ENCODE measurements at regions not wholly inside any gene's neighbourhood (a gene's known extent, or its start where the extent isn't known, plus 50 kb on each side); places are given as distances from the start of the nearest gene placed in this dataset.

GRCh38 chr17:33980193-33980592, 274.9 kb upstream of the CCL2 start:
- no peak for TF ChIP-seq CTCF (IDR thresholded peaks at IDR 0.05; ENCODE audit: unreplicated experiment)
- Mint-ChIP-seq H3K27me3 (ENCODE audit: low read depth) (peaks cover 4% of the 10 kb centered on the region), H3K9me3 (no peaks in the 10 kb centered on the region), H3K4me3 (no peak overlapping the region), H3K36me3 (no peaks in the 10 kb centered on the region), H3K27ac (no peak overlapping the region), H3K4me1 (no peaks in the 10 kb centered on the region)
- DNase-seq (ENCODE audit: low spot score in 2 of 2, unreplicated experiment in 2 of 2) = no peak

DNA sequence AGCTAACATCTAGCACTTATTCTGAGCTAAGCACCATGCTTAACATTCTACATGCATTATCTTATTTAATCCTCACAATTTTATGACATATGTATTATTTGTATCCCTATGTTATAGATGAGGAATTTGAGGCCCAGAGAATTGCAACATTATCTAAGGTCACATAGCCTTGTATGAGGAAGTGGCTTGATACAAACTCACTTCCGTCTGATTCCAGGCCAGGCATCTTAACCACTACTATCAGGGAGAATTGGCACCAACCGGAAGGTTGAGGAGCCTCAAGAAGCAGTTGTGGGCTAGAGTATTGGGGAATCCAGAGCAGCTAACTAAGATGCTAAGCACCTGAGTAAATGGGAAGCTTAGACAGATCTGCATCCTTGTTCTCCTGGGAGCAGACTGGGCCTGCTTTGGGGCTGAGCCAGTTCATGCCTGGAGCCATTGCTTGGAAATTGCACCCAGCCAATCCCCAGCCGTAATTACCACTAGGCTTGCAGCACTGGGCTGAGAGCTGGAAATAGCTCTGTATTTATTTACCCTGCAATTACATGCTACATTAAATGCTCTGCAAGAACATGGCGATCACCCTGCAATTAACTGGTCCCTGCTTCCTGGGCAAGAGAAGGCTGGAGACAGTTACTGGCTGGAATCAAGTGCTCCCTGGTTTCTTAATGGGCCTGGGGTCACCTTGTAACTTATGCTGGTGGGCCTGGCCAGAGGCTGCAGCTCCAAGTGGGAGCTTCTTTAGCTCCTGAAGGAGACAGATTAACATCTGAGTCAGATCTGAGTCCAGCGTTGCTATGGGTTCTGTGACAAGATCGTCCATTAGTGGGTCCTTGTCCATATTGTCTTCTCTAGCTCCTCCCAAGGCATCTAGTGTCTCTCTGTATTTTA, 273.1 kb upstream of the CCL2 start:
- Mint-ChIP-seq H3K36me3 (no peaks in the 10 kb centered on the region), H3K27me3 (ENCODE audit: low read depth) (no peaks in the 10 kb centered on the region), H3K9me3 (no peaks in the 10 kb centered on the region), H3K4me1 (no peaks in the 10 kb centered on the region), H3K27ac (no peak overlapping the region), H3K4me3 (no peak overlapping the region)
- no peak for DNase-seq (ENCODE audit: low spot score in 2 of 2, unreplicated experiment in 2 of 2)
- no peak for TF ChIP-seq CTCF (IDR thresholded peaks at IDR 0.05; ENCODE audit: unreplicated experiment)

DNA sequence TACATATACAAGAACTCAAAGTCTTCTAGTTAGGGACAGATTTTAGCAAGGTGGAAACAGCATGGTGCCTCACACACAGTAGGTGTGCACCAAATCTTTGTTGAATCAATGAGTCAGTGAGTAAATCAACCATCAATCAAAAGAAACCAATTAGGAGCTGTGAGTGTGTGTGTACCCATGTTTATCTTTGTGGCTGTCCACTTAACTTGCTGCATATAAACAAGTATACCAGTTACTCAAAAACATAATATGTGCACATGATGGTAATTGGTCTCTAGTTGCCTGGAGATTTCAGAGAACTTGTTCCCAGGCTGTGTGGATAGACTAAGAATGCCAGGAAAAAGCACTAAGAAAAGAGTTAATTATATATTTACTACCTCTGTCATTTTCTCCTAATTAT, 272.2 kb upstream of the CCL2 start:
- Mint-ChIP-seq H3K9me3 (no peaks in the 10 kb centered on the region), H3K27me3 (ENCODE audit: low read depth) (no peaks in the 10 kb centered on the region), H3K4me3 (no peak overlapping the region), H3K27ac (no peak overlapping the region), H3K4me1 (no peaks in the 10 kb centered on the region), H3K36me3 (no peaks in the 10 kb centered on the region)
- no peak for TF ChIP-seq CTCF (IDR thresholded peaks at IDR 0.05; ENCODE audit: unreplicated experiment)
- no peak for DNase-seq (ENCODE audit: low spot score in 2 of 2, unreplicated experiment in 2 of 2)

DNA sequence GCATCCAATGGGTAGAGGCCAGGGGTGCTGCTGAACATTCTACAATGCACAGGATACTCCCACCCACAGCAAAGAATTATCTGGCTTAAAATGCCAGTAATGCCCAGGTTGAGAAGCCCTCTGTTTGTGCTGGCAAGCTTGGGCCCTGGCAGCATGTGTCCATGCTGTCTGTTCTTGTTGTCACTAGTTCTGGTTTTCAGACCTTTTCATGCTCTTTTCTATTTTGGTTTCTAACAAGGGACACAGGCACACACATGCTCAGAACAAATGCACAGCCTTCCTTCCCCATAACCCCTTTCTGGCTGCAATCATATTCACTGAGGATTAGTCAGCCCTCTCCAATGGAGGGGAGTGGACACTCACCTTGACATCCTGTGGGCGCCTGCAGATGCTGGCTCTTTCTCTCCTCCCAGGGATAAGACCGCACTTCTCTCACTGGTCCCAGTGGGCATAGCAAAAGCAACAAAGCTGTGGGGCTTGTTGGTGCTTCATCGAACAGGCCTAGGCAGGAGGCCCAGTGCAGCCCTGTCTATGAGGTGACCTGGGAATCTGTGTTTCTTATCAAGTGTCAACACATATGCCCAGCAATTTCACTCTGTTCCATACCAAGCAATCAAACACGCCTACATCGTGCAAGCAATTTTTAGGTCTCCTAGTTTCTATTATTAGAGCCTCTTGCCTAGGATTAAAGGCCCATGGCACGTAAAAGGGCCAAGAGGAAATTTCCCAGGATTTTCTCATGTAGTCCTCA, 271.1 kb upstream of the CCL2 start:
- no peak for DNase-seq (ENCODE audit: low spot score in 2 of 2, unreplicated experiment in 2 of 2)
- no peak overlapping the region for H3K27ac Mint-ChIP-seq
- H3K27me3 Mint-ChIP-seq (ENCODE audit: low read depth) = no peaks in the 10 kb centered on the region
- no peaks in the 10 kb centered on the region for H3K36me3 Mint-ChIP-seq
- peaks cover 4% of the 10 kb centered on the region for H3K9me3 Mint-ChIP-seq
- no peak for TF ChIP-seq CTCF (IDR thresholded peaks at IDR 0.05; ENCODE audit: unreplicated experiment)
- no peaks in the 10 kb centered on the region for H3K4me1 Mint-ChIP-seq
- no peak overlapping the region for H3K4me3 Mint-ChIP-seq

DNA sequence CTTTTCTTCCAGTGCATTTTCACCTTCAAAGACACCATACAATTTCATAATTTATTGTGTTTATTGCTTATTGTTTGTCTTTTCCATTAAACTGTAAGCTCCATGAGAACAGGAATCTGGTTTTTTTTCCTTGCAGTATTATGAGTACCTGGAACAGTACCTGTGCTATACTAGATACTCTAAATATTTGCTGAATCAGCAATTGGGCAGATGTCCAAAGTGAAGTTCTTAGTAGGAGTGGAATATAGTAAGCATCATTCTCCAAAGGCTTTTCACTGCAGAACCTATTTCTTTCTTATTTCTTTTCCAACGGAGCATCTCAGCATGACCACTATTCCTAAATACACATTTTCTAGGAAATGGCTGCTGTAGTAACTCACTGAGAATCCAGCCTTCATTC, 269.0 kb upstream of the CCL2 start:
- Mint-ChIP-seq H3K4me1 (no peaks in the 10 kb centered on the region), H3K4me3 (no peak overlapping the region), H3K27me3 (ENCODE audit: low read depth) (peaks cover 10% of the 10 kb centered on the region), H3K27ac (no peak overlapping the region), H3K9me3 (peaks cover 4% of the 10 kb centered on the region), H3K36me3 (no peaks in the 10 kb centered on the region)
- no peak for DNase-seq (ENCODE audit: low spot score in 2 of 2, unreplicated experiment in 2 of 2)
- TF ChIP-seq CTCF (IDR thresholded peaks at IDR 0.05; ENCODE audit: unreplicated experiment) = no peak

Measured in mesothelial cell of epicardium (in vitro differentiated cells).